ENCODE measurements at regions not wholly inside any gene's neighbourhood (a gene's known extent, or its start where the extent isn't known, plus 50 kb on each side); places are given as distances from the start of the nearest gene placed in this dataset.

- Histone ChIP-seq H3K9me3 (ENCODE audit: control insufficient read depth in 1 of 2, insufficient read depth in 1 of 2, low read depth in 1 of 2, low read length in 2 of 2) (no peaks in the 10 kb centered on the region), H3K4me3 (replicated peaks in 1 of 2; ENCODE audit: low read depth in 1 of 2, low read length in 2 of 2) (no peak overlapping the region), H3K36me3 (ENCODE audit: control insufficient read depth in 1 of 2, insufficient read depth in 2 of 2, low read length in 2 of 2) (no peaks in the 10 kb centered on the region), H3K9ac (ENCODE audit: low read length) (no peak overlapping the region), H3K4me2 (ENCODE audit: low read length) (no peak overlapping the region), H3K79me2 (ENCODE audit: insufficient read depth, low read length) (no peaks in the 10 kb centered on the region), H3K27ac (ENCODE audit: low read depth, low read length) (no peak overlapping the region), H2AFZ (ENCODE audit: low read depth, low read length, poor library complexity, severe bottlenecking) (no peak overlapping the region), H3K4me1 (ENCODE audit: control insufficient read depth in 1 of 2, insufficient read depth in 2 of 2, low read length in 2 of 2) (peaks cover 0 to 8% of the 10 kb centered on the region in 2 experiments; a peak in 1 of 4 replicates), H3K9me2 (ENCODE audit: insufficient read depth) (no peaks in the 10 kb centered on the region), H4K20me1 (ENCODE audit: insufficient read depth) (no peaks in the 10 kb centered on the region), H3K27me3 (ENCODE audit: insufficient read depth, low read length) (no peaks in the 10 kb centered on the region)
- intact Hi-C loops (cut with micrococcal nuclease), result no loop called here
- no TSS peak for BruUV-seq (replicated peaks)
- POLR2A ChIA-PET, result no interaction called here
- RAD21 ChIA-PET (ENCODE audit: low non-redundant PET in 1 of 2, low total read pairs in 2 of 2, uncharacterized antibody in 2 of 2, unreplicated experiment in 2 of 2), result no interaction called here
- CTCF ChIA-PET, result no interaction called here
- no peak for ATAC-seq
- DNase-seq (ENCODE audit: low read depth, low spot score), result no peak
- no peak for TF ChIP-seq YY1 (IDR thresholded peaks at IDR 0.05; ENCODE audit: extremely low read depth, insufficient replicate concordance, low read depth, low read length)
- no peak for TF ChIP-seq POLR2AphosphoS5 (IDR thresholded peaks at IDR 0.05; ENCODE audit: low read depth, low read length)
- TF ChIP-seq SP1 (IDR thresholded peaks at IDR 0.05; ENCODE audit: low read depth), result no peak
- no peak for TF ChIP-seq CBX3 (IDR thresholded peaks at IDR 0.05; ENCODE audit: low read depth)
- no peak for TF ChIP-seq EGR1 (IDR thresholded peaks at IDR 0.05; ENCODE audit: low read depth)
- TF ChIP-seq EZH2 (IDR thresholded peaks at IDR 0.05), result no peak
- TF ChIP-seq EZH2phosphoT487 (IDR thresholded peaks at IDR 0.05; ENCODE audit: borderline replicate concordance), result no peak
- no peak for TF ChIP-seq ZFX (IDR thresholded peaks at IDR 0.05)
- TF ChIP-seq FOSL1 (IDR thresholded peaks at IDR 0.05; ENCODE audit: low read depth), result no peak
- TF ChIP-seq ZNF274 (IDR thresholded peaks at IDR 0.05; ENCODE audit: low read depth, low read length), result no peak
- TF ChIP-seq RAD21 (IDR thresholded peaks at IDR 0.05; ENCODE audit: low read depth), result no peak
- no peak for TF ChIP-seq TCF7L2 (IDR thresholded peaks at IDR 0.05; ENCODE audit: borderline replicate concordance, extremely low read depth, insufficient read depth, insufficient read length)
- TF ChIP-seq MAX (IDR thresholded peaks at IDR 0.05), result no peak
- no peak for TF ChIP-seq ELF1 (IDR thresholded peaks at IDR 0.05; ENCODE audit: borderline replicate concordance, low read depth)
- TF ChIP-seq POLR2A (IDR thresholded peaks at IDR 0.05; ENCODE audit: borderline replicate concordance, extremely low read depth, insufficient read depth, insufficient read length), result no peak
- TF ChIP-seq SIN3A (IDR thresholded peaks at IDR 0.05; ENCODE audit: low read depth), result no peak
- no peak for TF ChIP-seq SRF (IDR thresholded peaks at IDR 0.05; ENCODE audit: low read depth)
- no peak for TF ChIP-seq JUND (IDR thresholded peaks at IDR 0.05)
- no peak for TF ChIP-seq ZBTB33 (IDR thresholded peaks at IDR 0.05; ENCODE audit: extremely low read depth, insufficient replicate concordance, low read length)
- no peak for TF ChIP-seq ATF3 (IDR thresholded peaks at IDR 0.05)
These were observed 106.6 kb upstream of the IGSF10 start for GRCh38 chr3:151567477-151567876.

All from HCT116 (cell line).